Activated naive CD8-positive, alpha-beta T cell treated with anti-CD3 and anti-CD28 coated beads, Interleukin-2, amount 10 ng/mL, durations not matched to agents 7 days and 5 days (primary cell): ENCODE measurements at regions not wholly inside any gene's neighbourhood (a gene's known extent, or its start where the extent isn't known, plus 50 kb on each side); places are given as distances from the start of the nearest gene placed in this dataset.

Source experiments
- ATAC-seq: fragments of 150-1000 bp; cut with Tn5 transposase; one replicate; pipeline ENCODE4 v1.10.0; 2021; ENCODE audit warnings: low read depth, moderate library complexity
- POLR2A ChIA-PET: fragments of 350-600 bp; sonication (Branson Sonifier 250); formaldehyde crosslinking; loops from one replicate; lab custom pipeline; 2021; ENCODE audit warnings: antibody characterized with exemption; lab: Charles Lee
- DNase-seq: peaks from one replicate; pipeline ENCODE4 v3.0.0; 2021
- H3K27ac Mint-ChIP-seq: one replicate; pipeline ENCODE4 v1.8.0; 2022; ENCODE audit warnings: mild to moderate bottlenecking, mixed read lengths
- H3K27me3 Mint-ChIP-seq: one replicate; pipeline ENCODE4 v1.8.0; 2022; ENCODE audit warnings: mild to moderate bottlenecking, moderate library complexity, mixed read lengths
- H3K36me3 Mint-ChIP-seq: one replicate; pipeline ENCODE4 v1.8.0; 2021; ENCODE audit warnings: mild to moderate bottlenecking, mixed read lengths
- H3K4me1 Mint-ChIP-seq: one replicate; pipeline ENCODE4 v1.8.0; 2021; ENCODE audit warnings: mixed read lengths
- H3K4me3 Mint-ChIP-seq: one replicate; pipeline ENCODE4 v1.8.0; 2022; ENCODE audit warnings: mild to moderate bottlenecking, moderate library complexity, mixed read lengths
- H3K9me3 Mint-ChIP-seq: one replicate; pipeline ENCODE4 v1.8.0; 2021; ENCODE audit warnings: mixed read lengths

GRCh38 chr16:6193718-6194117 lies 1096.1 kb upstream of the EEF2KMT start:
- Mint-ChIP-seq H3K36me3 (no peaks in the 10 kb centered on the region), H3K27me3 (no peaks in the 10 kb centered on the region), H3K4me1 (no peaks in the 10 kb centered on the region), H3K4me3 (no peak overlapping the region), H3K9me3 (peaks cover 9% of the 10 kb centered on the region), H3K27ac (no peak overlapping the region)
- DNase-seq (no peak), ATAC-seq (no peak)
- POLR2A ChIA-PET: no interaction called here

- Mint-ChIP-seq H3K27me3 (no peaks in the 10 kb centered on the region), H3K9me3 (peaks cover 9% of the 10 kb centered on the region), H3K36me3 (no peaks in the 10 kb centered on the region), H3K27ac (no peak overlapping the region), H3K4me1 (no peaks in the 10 kb centered on the region), H3K4me3 (no peak overlapping the region)
- no peak for ATAC-seq
- no peak for DNase-seq
- POLR2A ChIA-PET: no interaction called here
Observed at GRCh38 chr16:6192984-6193383, 1095.4 kb upstream of the EEF2KMT start.

- Mint-ChIP-seq H3K27ac (no peak overlapping the region), H3K4me3 (no peak overlapping the region), H3K9me3 (peaks cover 9% of the 10 kb centered on the region), H3K27me3 (no peaks in the 10 kb centered on the region), H3K36me3 (no peaks in the 10 kb centered on the region), H3K4me1 (no peaks in the 10 kb centered on the region)
- ATAC-seq: no peak
- POLR2A ChIA-PET: no interaction called here
- DNase-seq: no peak
Observed at GRCh38 chr16:6192532-6192931, 1094.9 kb upstream of the EEF2KMT start.

GRCh38 chr16:6190776-6191175 lies 1093.2 kb upstream of the EEF2KMT start:
- ATAC-seq: no peak
- POLR2A ChIA-PET: no interaction called here
- peaks cover 8% of the 10 kb centered on the region for H3K9me3 Mint-ChIP-seq

GRCh38 chr16:6189216-6189615 lies 1091.6 kb upstream of the EEF2KMT start:
- no peak overlapping the region for H3K4me3 Mint-ChIP-seq
- H3K27me3 Mint-ChIP-seq: no peaks in the 10 kb centered on the region
- POLR2A ChIA-PET: no interaction called here
- no peaks in the 10 kb centered on the region for H3K36me3 Mint-ChIP-seq
- ATAC-seq (no peak), DNase-seq (no peak)
- H3K27ac Mint-ChIP-seq: no peak overlapping the region
- H3K9me3 Mint-ChIP-seq: peaks cover 2% of the 10 kb centered on the region
- no peaks in the 10 kb centered on the region for H3K4me1 Mint-ChIP-seq

More at GRCh38 chr16:6190776-6191175, 1093.2 kb upstream of the EEF2KMT start:
- Mint-ChIP-seq H3K4me3 (no peak overlapping the region), H3K27me3 (no peaks in the 10 kb centered on the region), H3K27ac (no peak overlapping the region), H3K4me1 (no peaks in the 10 kb centered on the region), H3K36me3 (no peaks in the 10 kb centered on the region)
- no peak for DNase-seq

GRCh38 chr16:6177616-6178180 lies 1080.1 kb upstream of the EEF2KMT start:
- H3K27me3 Mint-ChIP-seq: no peaks in the 10 kb centered on the region
- ATAC-seq (no peak), DNase-seq (no peak)
- no peak overlapping the region for H3K27ac Mint-ChIP-seq
- H3K36me3 Mint-ChIP-seq: no peaks in the 10 kb centered on the region
- POLR2A ChIA-PET: no interaction called here
- H3K9me3 Mint-ChIP-seq: peaks cover 1% of the 10 kb centered on the region
- no peak overlapping the region for H3K4me3 Mint-ChIP-seq
- H3K4me1 Mint-ChIP-seq: no peaks in the 10 kb centered on the region

- ATAC-seq (no peak), DNase-seq (no peak)
- Mint-ChIP-seq H3K36me3 (no peaks in the 10 kb centered on the region), H3K27ac (no peak overlapping the region), H3K27me3 (no peaks in the 10 kb centered on the region), H3K4me1 (no peaks in the 10 kb centered on the region), H3K4me3 (no peak overlapping the region), H3K9me3 (peaks cover 3% of the 10 kb centered on the region)
- POLR2A ChIA-PET: no interaction called here
Observed at GRCh38 chr16:6170022-6170421, 1072.4 kb upstream of the EEF2KMT start.

GRCh38 chr16:6165330-6165979 lies 1067.9 kb upstream of the EEF2KMT start:
- H3K27ac Mint-ChIP-seq: no peak overlapping the region

GRCh38 chr16:6160871-6161270 lies 1063.3 kb upstream of the EEF2KMT start:
- DNase-seq (no peak), ATAC-seq (no peak)
- Mint-ChIP-seq H3K27ac (no peak overlapping the region), H3K27me3 (no peaks in the 10 kb centered on the region), H3K36me3 (no peaks in the 10 kb centered on the region), H3K4me3 (no peak overlapping the region), H3K9me3 (peaks cover 1% of the 10 kb centered on the region), H3K4me1 (no peaks in the 10 kb centered on the region)
- POLR2A ChIA-PET: no interaction called here

More at GRCh38 chr16:6165330-6165979, 1067.9 kb upstream of the EEF2KMT start:
- Mint-ChIP-seq H3K36me3 (no peaks in the 10 kb centered on the region), H3K9me3 (no peaks in the 10 kb centered on the region), H3K4me3 (no peak overlapping the region), H3K4me1 (no peaks in the 10 kb centered on the region), H3K27me3 (no peaks in the 10 kb centered on the region)
- DNase-seq (no peak), ATAC-seq (no peak)
- POLR2A ChIA-PET: no interaction called here

- DNase-seq (no peak), ATAC-seq (no peak)
- H3K9me3 Mint-ChIP-seq: peaks cover 1% of the 10 kb centered on the region
- H3K4me3 Mint-ChIP-seq: no peak overlapping the region
- H3K27me3 Mint-ChIP-seq: no peaks in the 10 kb centered on the region
- POLR2A ChIA-PET: no interaction called here
- no peak overlapping the region for H3K27ac Mint-ChIP-seq
- no peaks in the 10 kb centered on the region for H3K4me1 Mint-ChIP-seq
- no peaks in the 10 kb centered on the region for H3K36me3 Mint-ChIP-seq
Observed at GRCh38 chr16:6160303-6160702, 1062.7 kb upstream of the EEF2KMT start.

GRCh38 chr16:6157806-6158205 lies 1060.2 kb upstream of the EEF2KMT start:
- Mint-ChIP-seq H3K9me3 (peaks cover 2% of the 10 kb centered on the region), H3K36me3 (no peaks in the 10 kb centered on the region), H3K27me3 (no peaks in the 10 kb centered on the region), H3K4me1 (no peaks in the 10 kb centered on the region), H3K4me3 (no peak overlapping the region), H3K27ac (no peak overlapping the region)
- POLR2A ChIA-PET: no interaction called here
- ATAC-seq (no peak), DNase-seq (no peak)

- Mint-ChIP-seq H3K4me1 (no peaks in the 10 kb centered on the region), H3K27me3 (no peaks in the 10 kb centered on the region)
Observed at GRCh38 chr16:6155271-6155670, 1057.7 kb upstream of the EEF2KMT start.

GRCh38 chr16:6153901-6154300 lies 1056.3 kb upstream of the EEF2KMT start:
- Mint-ChIP-seq H3K4me3 (no peak overlapping the region), H3K36me3 (no peaks in the 10 kb centered on the region), H3K27ac (no peak overlapping the region), H3K9me3 (peaks cover 1% of the 10 kb centered on the region), H3K4me1 (no peaks in the 10 kb centered on the region), H3K27me3 (no peaks in the 10 kb centered on the region)
- POLR2A ChIA-PET: no interaction called here
- DNase-seq (no peak), ATAC-seq (no peak)

More at GRCh38 chr16:6155271-6155670, 1057.7 kb upstream of the EEF2KMT start:
- H3K27ac Mint-ChIP-seq: no peak overlapping the region
- ATAC-seq: no peak
- POLR2A ChIA-PET: no interaction called here
- H3K9me3 Mint-ChIP-seq: peaks cover 2% of the 10 kb centered on the region
- DNase-seq: no peak
- no peaks in the 10 kb centered on the region for H3K36me3 Mint-ChIP-seq
- H3K4me3 Mint-ChIP-seq: no peak overlapping the region

GRCh38 chr16:6149031-6149430 lies 1051.4 kb upstream of the EEF2KMT start:
- Mint-ChIP-seq H3K36me3 (no peaks in the 10 kb centered on the region), H3K9me3 (peaks cover 5% of the 10 kb centered on the region), H3K4me3 (no peak overlapping the region), H3K27ac (no peak overlapping the region), H3K4me1 (no peaks in the 10 kb centered on the region), H3K27me3 (no peaks in the 10 kb centered on the region)
- ATAC-seq (no peak), DNase-seq (no peak)
- POLR2A ChIA-PET: no interaction called here
